Nephron (organoid): ENCODE measurements at regions not wholly inside any gene's neighbourhood (a gene's known extent, or its start where the extent isn't known, plus 50 kb on each side); places are given as distances from the start of the nearest gene placed in this dataset.
"Not testable (repeated sequence)": the region's sequence is repeated elsewhere in the genome, so short reads cannot be mapped to it uniquely, and the experiment has no call there.

ENCODE experiments used
- H3K27ac Mint-ChIP-seq, 3 experiments: 2 replicates each; pipeline ENCODE4 v1.8.0; 2020; ENCODE audit warnings: mixed read lengths in 3 of 3, mild to moderate bottlenecking in 2 of 3, moderate library complexity in 1 of 3
- H3K27me3 Mint-ChIP-seq: 2 replicates; pipeline ENCODE4 v1.8.0; 2021; ENCODE audit warnings: low read depth, mild to moderate bottlenecking, moderate library complexity, mixed read lengths
- H3K36me3 Mint-ChIP-seq: 2 replicates; pipeline ENCODE4 v1.8.0; 2020; ENCODE audit warnings: low read depth, mixed read lengths
- H3K4me1 Mint-ChIP-seq: 2 replicates; pipeline ENCODE4 v1.8.0; 2020; ENCODE audit warnings: mixed read lengths
- H3K4me3 Mint-ChIP-seq, 3 experiments: 2 replicates each; pipeline ENCODE4 v1.8.0; 2020; ENCODE audit warnings: mild to moderate bottlenecking in 3 of 3, mixed read lengths in 3 of 3, moderate library complexity in 2 of 3
- H3K9me3 Mint-ChIP-seq: 2 replicates; pipeline ENCODE4 v1.8.0; 2020; ENCODE audit warnings: mixed read lengths
- TF ChIP-seq, protein P1 (sequence below), 3 experiments: fragments of 200-600 bp; sonication (generic); IDR thresholded peaks; one replicate each; pipeline ENCODE4 v1.5.0; 2021; ENCODE audit warnings: antibody characterized with exemption in 3 of 3; ENCODE audit not compliant: unreplicated experiment in 3 of 3

DNA sequence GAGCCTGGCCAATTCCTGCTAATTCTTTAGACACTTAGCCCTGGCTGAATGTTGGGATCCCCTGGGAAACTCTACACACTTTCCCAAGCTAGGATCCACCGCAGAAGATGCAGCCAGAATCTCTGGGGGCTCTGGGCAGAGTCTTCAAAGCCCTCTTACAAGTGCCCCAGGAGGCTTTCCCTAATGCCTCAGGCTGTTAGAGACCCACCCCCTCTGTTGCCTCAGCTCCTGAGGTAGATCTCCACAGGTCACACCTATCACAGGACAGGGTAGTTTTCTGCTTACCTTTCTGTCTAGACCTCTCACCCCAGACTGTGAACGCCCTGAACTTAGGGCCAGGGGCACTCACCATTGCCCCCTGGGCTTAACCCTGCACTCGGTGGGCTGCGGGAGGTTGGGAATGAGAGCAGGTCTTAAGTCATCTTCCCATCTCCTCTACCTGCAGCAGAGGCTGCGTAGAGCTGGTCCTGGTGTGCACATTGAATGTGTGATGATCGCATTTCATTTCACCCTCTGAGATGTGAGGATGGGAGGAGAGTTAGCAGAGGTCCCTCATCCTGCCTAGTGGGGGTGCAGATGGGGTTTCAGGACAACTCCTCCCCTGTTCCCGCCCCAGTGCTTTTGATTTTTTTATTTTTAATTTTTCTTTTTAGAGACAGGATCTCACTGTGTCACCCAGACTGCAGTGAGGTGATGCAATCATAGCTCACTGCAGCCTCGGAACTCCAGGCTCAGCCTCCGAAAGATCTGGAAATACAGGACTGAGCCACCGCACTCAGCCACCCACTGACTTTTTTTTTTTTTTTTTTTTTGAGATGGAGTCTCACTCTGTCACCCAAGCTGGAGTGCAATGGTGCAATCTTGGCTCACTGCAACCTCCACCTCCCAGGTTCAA is 89.0 kb upstream of the LHX1 start:
- TF ChIP-seq, protein P1, sequence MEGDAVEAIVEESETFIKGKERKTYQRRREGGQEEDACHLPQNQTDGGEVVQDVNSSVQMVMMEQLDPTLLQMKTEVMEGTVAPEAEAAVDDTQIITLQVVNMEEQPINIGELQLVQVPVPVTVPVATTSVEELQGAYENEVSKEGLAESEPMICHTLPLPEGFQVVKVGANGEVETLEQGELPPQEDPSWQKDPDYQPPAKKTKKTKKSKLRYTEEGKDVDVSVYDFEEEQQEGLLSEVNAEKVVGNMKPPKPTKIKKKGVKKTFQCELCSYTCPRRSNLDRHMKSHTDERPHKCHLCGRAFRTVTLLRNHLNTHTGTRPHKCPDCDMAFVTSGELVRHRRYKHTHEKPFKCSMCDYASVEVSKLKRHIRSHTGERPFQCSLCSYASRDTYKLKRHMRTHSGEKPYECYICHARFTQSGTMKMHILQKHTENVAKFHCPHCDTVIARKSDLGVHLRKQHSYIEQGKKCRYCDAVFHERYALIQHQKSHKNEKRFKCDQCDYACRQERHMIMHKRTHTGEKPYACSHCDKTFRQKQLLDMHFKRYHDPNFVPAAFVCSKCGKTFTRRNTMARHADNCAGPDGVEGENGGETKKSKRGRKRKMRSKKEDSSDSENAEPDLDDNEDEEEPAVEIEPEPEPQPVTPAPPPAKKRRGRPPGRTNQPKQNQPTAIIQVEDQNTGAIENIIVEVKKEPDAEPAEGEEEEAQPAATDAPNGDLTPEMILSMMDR (IDR thresholded peaks at IDR 0.05; ENCODE audit: unreplicated experiment in 3 of 3): no peak
- H3K36me3 Mint-ChIP-seq: no peaks in the 10 kb centered on the region
- H3K27me3 Mint-ChIP-seq: peaks cover 38% of the 10 kb centered on the region
- no peak overlapping the region for H3K4me3 Mint-ChIP-seq
- peaks cover 6% of the 10 kb centered on the region for H3K4me1 Mint-ChIP-seq
- H3K27ac Mint-ChIP-seq: no peak overlapping the region
- no peaks in the 10 kb centered on the region for H3K9me3 Mint-ChIP-seq

DNA sequence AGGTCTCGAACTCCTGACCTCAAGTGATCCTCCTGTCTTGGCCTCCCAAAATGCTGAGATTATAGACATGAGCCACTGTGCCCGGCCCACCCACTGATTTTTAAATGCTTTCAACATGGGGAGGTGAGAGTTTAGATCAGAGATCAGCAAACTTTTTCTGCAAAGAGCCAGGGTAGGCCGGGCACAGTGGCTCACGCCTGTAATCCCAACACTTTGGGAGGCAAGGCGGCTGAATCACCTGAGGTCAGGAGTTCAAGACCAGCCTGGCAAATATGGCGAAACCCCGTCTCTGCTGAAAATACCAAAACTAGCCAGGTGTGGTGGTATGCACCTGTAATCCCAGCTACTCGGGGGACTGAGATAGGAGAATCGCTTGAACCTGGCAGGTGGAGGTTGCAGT is 88.3 kb upstream of the LHX1 start:
- H3K9me3 Mint-ChIP-seq, H3K4me1 Mint-ChIP-seq, H3K36me3 Mint-ChIP-seq, H3K27ac Mint-ChIP-seq, H3K4me3 Mint-ChIP-seq: not testable (repeated sequence)
- H3K27me3 Mint-ChIP-seq: peaks cover 34% of the 10 kb centered on the region

DNA sequence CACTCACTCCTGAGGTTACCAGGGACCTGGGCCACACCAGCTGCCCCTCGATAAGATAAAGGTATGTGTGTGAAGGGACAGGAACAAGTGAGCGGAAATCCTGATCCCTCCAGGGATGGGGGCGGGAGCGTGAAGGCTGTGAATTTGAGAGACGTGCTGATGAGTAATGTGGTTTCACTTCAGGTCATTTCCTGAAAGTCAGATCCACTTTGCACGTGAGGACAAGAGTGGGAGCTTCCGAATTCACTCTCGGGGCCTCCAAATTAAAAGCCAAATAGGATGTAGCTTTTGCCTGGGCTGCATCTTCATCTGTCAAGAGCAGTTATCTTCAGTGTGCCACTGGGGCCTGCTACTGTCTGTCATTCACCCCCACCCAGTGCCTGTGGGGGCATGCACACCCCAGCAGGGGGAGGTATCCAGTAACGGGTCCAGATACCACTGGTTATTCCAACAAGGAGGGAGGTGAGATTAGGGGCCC is 87.4 kb upstream of the LHX1 start:
- Mint-ChIP-seq H3K9me3 (no peaks in the 10 kb centered on the region), H3K36me3 (no peaks in the 10 kb centered on the region), H3K4me3 (no peak overlapping the region), H3K27me3 (peaks cover 25% of the 10 kb centered on the region), H3K27ac (no peak overlapping the region), H3K4me1 (peaks cover 6% of the 10 kb centered on the region)
- TF ChIP-seq, protein P1 (IDR thresholded peaks at IDR 0.05; ENCODE audit: unreplicated experiment in 3 of 3): no peak

DNA sequence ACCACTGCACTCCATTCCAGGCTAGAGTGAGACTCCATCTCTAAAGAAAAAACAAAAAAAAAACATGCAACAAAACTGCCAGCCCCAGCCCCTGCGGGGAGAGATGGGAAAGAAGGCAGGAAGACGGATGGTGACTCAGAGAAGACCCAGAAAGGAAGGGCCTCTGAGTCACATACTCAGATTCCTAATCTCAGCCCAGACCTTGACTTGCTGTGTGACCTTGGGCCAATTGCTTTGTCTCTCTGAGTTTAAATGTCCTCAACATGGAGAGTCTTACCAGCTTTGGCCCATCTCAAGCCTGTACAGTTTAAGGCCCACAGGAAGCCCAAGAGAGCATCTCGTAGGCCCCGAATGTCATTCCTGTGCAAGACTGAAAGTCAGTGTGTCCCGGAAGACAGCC is 86.5 kb upstream of the LHX1 start:
- Mint-ChIP-seq H3K27me3 (peaks cover 17% of the 10 kb centered on the region), H3K9me3 (no peaks in the 10 kb centered on the region), H3K4me3 (no peak overlapping the region), H3K4me1 (peaks cover 6% of the 10 kb centered on the region), H3K27ac (no peak overlapping the region), H3K36me3 (no peaks in the 10 kb centered on the region)
- TF ChIP-seq, protein P1 (IDR thresholded peaks at IDR 0.05; ENCODE audit: unreplicated experiment in 3 of 3): no peak

DNA sequence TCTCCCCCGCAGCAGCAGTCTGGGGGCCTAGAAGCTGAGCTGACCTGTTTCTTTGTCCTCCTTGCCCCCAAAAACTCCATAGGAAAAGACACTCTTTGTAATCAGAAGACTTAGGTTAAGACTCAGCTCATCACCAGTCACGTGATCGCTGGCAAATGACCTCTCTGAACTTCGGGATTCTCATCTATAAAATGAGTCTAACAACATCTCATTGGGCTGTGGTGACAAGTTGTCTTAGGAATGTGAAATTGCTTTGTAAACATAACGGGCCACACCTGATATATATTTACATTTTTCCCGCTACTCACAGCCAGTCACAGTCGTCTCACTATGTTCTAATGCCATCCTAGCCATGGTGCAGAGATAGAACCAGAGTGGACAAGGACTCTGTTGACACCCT is 86.0 kb upstream of the LHX1 start:
- TF ChIP-seq, protein P1 (IDR thresholded peaks at IDR 0.05; ENCODE audit: unreplicated experiment in 3 of 3): no peak
- Mint-ChIP-seq H3K4me3 (no peak overlapping the region), H3K4me1 (peaks cover 6% of the 10 kb centered on the region), H3K36me3 (no peaks in the 10 kb centered on the region), H3K27me3 (peaks cover 16% of the 10 kb centered on the region), H3K27ac (no peak overlapping the region), H3K9me3 (no peaks in the 10 kb centered on the region)

DNA sequence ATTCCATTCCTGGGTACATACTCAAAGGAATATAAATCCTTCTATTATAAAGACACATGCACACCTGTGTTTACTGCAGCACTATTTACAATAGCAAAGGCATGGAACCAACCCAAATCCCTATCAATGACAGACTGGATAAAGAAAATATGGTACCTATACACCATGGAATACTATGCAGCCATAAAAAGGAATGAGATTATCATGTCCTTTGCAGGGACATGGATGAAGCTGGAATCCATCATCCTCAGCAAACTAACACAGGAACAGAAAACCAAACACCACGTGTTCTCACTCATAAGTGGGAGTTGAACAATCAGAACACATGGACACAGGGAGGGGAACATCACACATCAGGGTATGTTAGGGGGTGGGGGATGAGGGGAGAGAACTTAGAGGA is 84.8 kb upstream of the LHX1 start:
- not testable (repeated sequence) for H3K27ac Mint-ChIP-seq, H3K9me3 Mint-ChIP-seq, H3K36me3 Mint-ChIP-seq, H3K4me1 Mint-ChIP-seq, H3K4me3 Mint-ChIP-seq
- peaks cover 17% of the 10 kb centered on the region for H3K27me3 Mint-ChIP-seq

DNA sequence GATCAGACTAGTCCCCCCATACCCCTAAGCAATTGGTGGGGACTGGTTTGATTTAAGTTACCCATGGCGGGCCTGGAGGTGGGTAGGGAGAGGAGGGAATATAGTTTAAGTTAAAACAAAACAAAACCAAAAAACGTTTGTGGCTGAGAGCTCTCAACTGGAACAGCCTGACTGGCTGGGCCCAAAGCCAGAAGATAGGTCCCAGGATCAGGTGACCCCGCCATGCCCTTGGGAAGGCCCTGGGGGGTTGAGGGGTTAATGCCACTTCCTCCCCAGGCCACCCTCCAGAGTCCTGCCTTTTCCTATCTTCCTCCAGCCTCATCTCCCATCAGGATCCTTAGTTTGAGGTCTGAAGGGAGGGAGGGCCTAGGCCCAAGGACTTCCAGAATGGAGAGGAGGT is 82.3 kb upstream of the LHX1 start:
- H3K36me3 Mint-ChIP-seq: no peaks in the 10 kb centered on the region
- H3K27me3 Mint-ChIP-seq: peaks cover 12% of the 10 kb centered on the region
- no peaks in the 10 kb centered on the region for H3K9me3 Mint-ChIP-seq
- H3K27ac Mint-ChIP-seq: no peak overlapping the region
- H3K4me3 Mint-ChIP-seq: no peak overlapping the region
- H3K4me1 Mint-ChIP-seq: peaks cover under 1% of the 10 kb centered on the region
- TF ChIP-seq, protein P1 (IDR thresholded peaks at IDR 0.05; ENCODE audit: unreplicated experiment in 3 of 3): no peak
